ENCODE measurements at regions not wholly inside any gene's neighbourhood (a gene's known extent, or its start where the extent isn't known, plus 50 kb on each side); places are given as distances from the start of the nearest gene placed in this dataset.

DNA sequence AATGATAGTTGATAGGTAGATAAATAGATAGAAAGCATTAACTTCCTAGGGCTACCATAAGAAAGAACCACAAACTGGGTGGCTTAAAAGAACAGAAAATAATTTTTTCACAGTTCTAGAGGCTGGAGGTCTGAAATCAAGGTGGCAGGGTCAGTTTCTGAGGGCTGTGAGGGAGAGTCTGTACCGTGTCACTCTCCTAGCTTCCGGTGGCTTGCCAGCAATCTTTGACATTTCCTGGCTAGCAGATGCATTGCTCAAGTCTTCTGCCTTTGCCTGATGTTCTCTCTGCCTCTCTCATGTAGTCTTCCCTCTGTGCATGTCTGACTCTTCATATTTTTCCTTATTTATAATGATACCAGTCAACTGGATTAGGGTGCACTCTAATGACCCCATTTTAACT, 1132.7 kb downstream of the CDH9 start (continued):
- TF ChIP-seq, protein P1, sequence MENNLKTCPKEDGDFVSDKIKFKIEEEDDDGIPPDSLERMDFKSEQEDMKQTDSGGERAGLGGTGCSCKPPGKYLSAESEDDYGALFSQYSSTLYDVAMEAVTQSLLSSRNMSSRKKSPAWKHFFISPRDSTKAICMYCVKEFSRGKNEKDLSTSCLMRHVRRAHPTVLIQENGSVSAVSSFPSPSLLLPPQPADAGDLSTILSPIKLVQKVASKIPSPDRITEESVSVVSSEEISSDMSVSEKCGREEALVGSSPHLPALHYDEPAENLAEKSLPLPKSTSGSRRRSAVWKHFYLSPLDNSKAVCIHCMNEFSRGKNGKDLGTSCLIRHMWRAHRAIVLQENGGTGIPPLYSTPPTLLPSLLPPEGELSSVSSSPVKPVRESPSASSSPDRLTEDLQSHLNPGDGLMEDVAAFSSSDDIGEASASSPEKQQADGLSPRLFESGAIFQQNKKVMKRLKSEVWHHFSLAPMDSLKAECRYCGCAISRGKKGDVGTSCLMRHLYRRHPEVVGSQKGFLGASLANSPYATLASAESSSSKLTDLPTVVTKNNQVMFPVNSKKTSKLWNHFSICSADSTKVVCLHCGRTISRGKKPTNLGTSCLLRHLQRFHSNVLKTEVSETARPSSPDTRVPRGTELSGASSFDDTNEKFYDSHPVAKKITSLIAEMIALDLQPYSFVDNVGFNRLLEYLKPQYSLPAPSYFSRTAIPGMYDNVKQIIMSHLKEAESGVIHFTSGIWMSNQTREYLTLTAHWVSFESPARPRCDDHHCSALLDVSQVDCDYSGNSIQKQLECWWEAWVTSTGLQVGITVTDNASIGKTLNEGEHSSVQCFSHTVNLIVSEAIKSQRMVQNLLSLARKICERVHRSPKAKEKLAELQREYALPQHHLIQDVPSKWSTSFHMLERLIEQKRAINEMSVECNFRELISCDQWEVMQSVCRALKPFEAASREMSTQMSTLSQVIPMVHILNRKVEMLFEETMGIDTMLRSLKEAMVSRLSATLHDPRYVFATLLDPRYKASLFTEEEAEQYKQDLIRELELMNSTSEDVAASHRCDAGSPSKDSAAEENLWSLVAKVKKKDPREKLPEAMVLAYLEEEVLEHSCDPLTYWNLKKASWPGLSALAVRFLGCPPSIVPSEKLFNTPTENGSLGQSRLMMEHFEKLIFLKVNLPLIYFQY (CRISPR knock-in tag; IDR thresholded peaks at IDR 0.05; ENCODE audit: borderline replicate concordance), result no peak

DNA sequence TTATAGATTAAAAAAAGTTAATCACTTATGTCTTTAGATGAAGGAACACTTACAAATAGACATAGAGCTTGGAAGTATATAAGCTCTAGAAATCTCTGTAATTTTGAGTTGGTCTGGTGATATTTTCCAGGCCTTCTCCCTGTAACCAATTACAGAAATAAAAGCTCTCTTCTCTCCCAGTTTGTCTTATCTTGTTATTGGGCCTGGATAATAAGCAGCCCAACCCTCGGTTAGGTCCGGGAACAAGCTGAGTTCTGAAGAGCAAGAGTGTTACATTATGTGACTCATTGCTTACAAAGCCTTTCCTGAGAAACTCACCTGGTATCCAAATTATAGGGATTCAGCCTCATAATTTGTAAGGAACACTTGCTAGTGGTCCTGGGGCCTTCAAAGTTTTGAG, 1146.2 kb downstream of the CDH9 start:
- FAIRE-seq, result no peak
- intact Hi-C loops (cut with micrococcal nuclease; ENCODE audit: unreplicated experiment), result no loop called here
- ATAC-seq, result no peak
- TF ChIP-seq HOXA7 (CRISPR knock-in tag; IDR thresholded peaks at IDR 0.05) (no peak), MXI1 (IDR thresholded peaks at IDR 0.05; ENCODE audit: borderline replicate concordance, low read depth, low read length) (no peak), ZNF354B (CRISPR knock-in tag; IDR thresholded peaks at IDR 0.05) (no peak), ZNF121 (CRISPR knock-in tag; IDR thresholded peaks at IDR 0.05) (no peak), NR3C1 (CRISPR knock-in tag; IDR thresholded peaks at IDR 0.05) (no peak), HMG20A (CRISPR knock-in tag; IDR thresholded peaks at IDR 0.05; ENCODE audit: borderline replicate concordance) (no peak), EP300 (IDR thresholded peaks at IDR 0.05; ENCODE audit: low read depth in 2 of 2, low read length in 2 of 2) (no peak), EP300 (CRISPR knock-in tag; IDR thresholded peaks at IDR 0.05; ENCODE audit: borderline replicate concordance) (no peak), YEATS2 (CRISPR knock-in tag; IDR thresholded peaks at IDR 0.05; ENCODE audit: borderline replicate concordance) (no peak), ZNF446 (CRISPR knock-in tag; IDR thresholded peaks at IDR 0.05) (no peak), SMARCC2 (IDR thresholded peaks at IDR 0.05) (no peak), RBM39 (IDR thresholded peaks at IDR 0.05; ENCODE audit: low read depth, low read length, poor library complexity, severe bottlenecking) (no peak), MIXL1 (CRISPR knock-in tag; IDR thresholded peaks at IDR 0.05) (no peak)
- TF ChIP-seq, protein P2, sequence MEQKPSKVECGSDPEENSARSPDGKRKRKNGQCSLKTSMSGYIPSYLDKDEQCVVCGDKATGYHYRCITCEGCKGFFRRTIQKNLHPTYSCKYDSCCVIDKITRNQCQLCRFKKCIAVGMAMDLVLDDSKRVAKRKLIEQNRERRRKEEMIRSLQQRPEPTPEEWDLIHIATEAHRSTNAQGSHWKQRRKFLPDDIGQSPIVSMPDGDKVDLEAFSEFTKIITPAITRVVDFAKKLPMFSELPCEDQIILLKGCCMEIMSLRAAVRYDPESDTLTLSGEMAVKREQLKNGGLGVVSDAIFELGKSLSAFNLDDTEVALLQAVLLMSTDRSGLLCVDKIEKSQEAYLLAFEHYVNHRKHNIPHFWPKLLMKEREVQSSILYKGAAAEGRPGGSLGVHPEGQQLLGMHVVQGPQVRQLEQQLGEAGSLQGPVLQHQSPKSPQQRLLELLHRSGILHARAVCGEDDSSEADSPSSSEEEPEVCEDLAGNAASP (CRISPR knock-in tag; IDR thresholded peaks at IDR 0.05; ENCODE audit: borderline replicate concordance), result no peak
- TF ChIP-seq, protein P3, sequence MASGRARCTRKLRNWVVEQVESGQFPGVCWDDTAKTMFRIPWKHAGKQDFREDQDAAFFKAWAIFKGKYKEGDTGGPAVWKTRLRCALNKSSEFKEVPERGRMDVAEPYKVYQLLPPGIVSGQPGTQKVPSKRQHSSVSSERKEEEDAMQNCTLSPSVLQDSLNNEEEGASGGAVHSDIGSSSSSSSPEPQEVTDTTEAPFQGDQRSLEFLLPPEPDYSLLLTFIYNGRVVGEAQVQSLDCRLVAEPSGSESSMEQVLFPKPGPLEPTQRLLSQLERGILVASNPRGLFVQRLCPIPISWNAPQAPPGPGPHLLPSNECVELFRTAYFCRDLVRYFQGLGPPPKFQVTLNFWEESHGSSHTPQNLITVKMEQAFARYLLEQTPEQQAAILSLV (CRISPR knock-in tag; IDR thresholded peaks at IDR 0.05; ENCODE audit: borderline replicate concordance), result no peak
- Histone ChIP-seq H3K79me2 (ENCODE audit: insufficient read depth, low read length) (no peaks in the 10 kb centered on the region), H3K4me3 (replicated peaks in 1 of 3; ENCODE audit: insufficient read depth in 1 of 3, low read depth in 2 of 3, low read length in 3 of 3) (no peak overlapping the region), H3K9ac (ENCODE audit: insufficient read depth, low read depth, low read length) (no peak overlapping the region), H2AFZ (ENCODE audit: low read length) (no peak overlapping the region), H3K4me1 (ENCODE audit: insufficient read depth, low read length) (no peaks in the 10 kb centered on the region), H3K27ac (ENCODE audit: extremely low read length, insufficient read depth, low read length) (no peak overlapping the region), H3K4me2 (ENCODE audit: low read depth, low read length) (no peak overlapping the region), H3K36me3 (replicated peaks in 1 of 2; ENCODE audit: control insufficient read depth in 1 of 2, insufficient read depth in 2 of 2, low read length in 2 of 2) (no peaks in the 10 kb centered on the region), H3K9me3 (ENCODE audit: low read length) (peaks cover 49% of the 10 kb centered on the region), H3K27me3 (ENCODE audit: control insufficient read depth in 1 of 2, insufficient read depth in 2 of 2, low read length in 2 of 2) (no peaks in the 10 kb centered on the region), H4K20me1 (ENCODE audit: insufficient read depth, low read length) (no peaks in the 10 kb centered on the region)
- BruUV-seq (replicated peaks), result no TSS peak
- CTCF ChIA-PET (ENCODE audit: low intra/inter-chr PET ratio, low total read pairs), result no interaction called here
- POLR2A ChIA-PET, result no interaction called here
- no peak for DNase-seq (ENCODE audit: low spot score)
- 0% methylated on average over 2 of the region's 2 CpGs for WGBS (ENCODE audit: low lambda C conversion rate)
- in situ Hi-C loops (cut with HindIII; ENCODE audit: extremely low pct_ligation_motif_present, low pct_unique_long_range_greater_than_20kb), result no loop called here
